HL-60 (cell line): ENCODE measurements at regions not wholly inside any gene's neighbourhood (a gene's known extent, or its start where the extent isn't known, plus 50 kb on each side); places are given as distances from the start of the nearest gene placed in this dataset.
A peak's percentile ranks its signal among the peaks of the same experiment; 100 is the strongest.
"Not testable (repeated sequence)": the region's sequence is repeated elsewhere in the genome, so short reads cannot be mapped to it uniquely, and the experiment has no call there.

Experiments
- DNase-seq, 2 experiments: peaks; one replicate each; pipeline ENCODE4 v3.0.0-alpha.2; 2010 to 2020; ENCODE audit warnings: low read depth in 1 of 2, low spot score in 1 of 2
- H3K27ac ChIP-seq: fragments of 250-450 bp; sonication (Bioruptor Pico); replicated peaks from 2 replicates; pipeline ENCODE4 v1.5.1; 2020; ENCODE audit warnings: mild to moderate bottlenecking, moderate library complexity
- H3K27me3 ChIP-seq: fragments of 250-450 bp; sonication (Bioruptor Pico); 2 replicates; pipeline ENCODE4 v1.5.1; 2021; ENCODE audit warnings: mild to moderate bottlenecking, moderate library complexity; ENCODE audit not compliant: insufficient read depth, poor library complexity, severe bottlenecking
- H3K4me3 ChIP-seq: replicated peaks from 2 replicates; pipeline ENCODE4 v1.5.1; 2011; ENCODE audit warnings: mild to moderate bottlenecking, control low read depth, low read length; ENCODE audit not compliant: insufficient read depth
- CTCF ChIP-seq: IDR thresholded peaks from one replicate; pipeline ENCODE4 v1.5.1; 2011; ENCODE audit warnings: low read length, control low read depth, inconsistent platforms; ENCODE audit not compliant: insufficient read depth
- GABPA ChIP-seq: IDR thresholded peaks from 2 replicates; pipeline ENCODE4 v1.6.1; 2012; ENCODE audit warnings: low read depth
- POLR2AphosphoS5 ChIP-seq: IDR thresholded peaks from 2 replicates; pipeline ENCODE4 v1.6.1; 2012; ENCODE audit warnings: low read depth
- REST ChIP-seq: IDR thresholded peaks from 2 replicates; pipeline ENCODE4 v1.6.1; 2012; ENCODE audit warnings: low read depth; ENCODE audit not compliant: insufficient replicate concordance
- SPI1 ChIP-seq: IDR thresholded peaks from 2 replicates; pipeline ENCODE4 v1.6.1; 2012; ENCODE audit warnings: low read depth, mild to moderate bottlenecking, borderline replicate concordance

- DNase-seq = no peak
- Histone ChIP-seq H3K27me3 (peaks cover 9% of the 10 kb centered on the region), H3K27ac (no peak overlapping the region), H3K4me3 (no peak overlapping the region)
- TF ChIP-seq POLR2AphosphoS5 (no peak), SPI1 (no peak), REST (no peak)
These were observed 86.1 kb upstream of the PRSS3 start for GRCh38 chr9:33709269-33709668.

- not testable (repeated sequence) for H3K27ac ChIP-seq, H3K27me3 ChIP-seq, H3K4me3 ChIP-seq, DNase-seq
These were observed 83.9 kb upstream of the PRSS3 start for GRCh38 chr9:33711418-33711817.

- H3K4me3 ChIP-seq = no peak overlapping the region
- no peak overlapping the region for H3K27ac ChIP-seq
- no peaks in the 10 kb centered on the region for H3K27me3 ChIP-seq
- TF ChIP-seq GABPA (no peak), POLR2AphosphoS5 (peak; percentile 27; the same call in 1 of the 2 replicates)
- DNase-seq = peak; percentile 49 to 96
These were observed 80.4 kb upstream of the PRSS3 start for GRCh38 chr9:33714989-33715388.

- DNase-seq = peak; percentile 14 to 53
- Histone ChIP-seq H3K27me3 (no peaks in the 10 kb centered on the region), H3K27ac (no peak overlapping the region), H3K4me3 (no peak overlapping the region)
- TF ChIP-seq POLR2AphosphoS5 = no peak
- no peak for TF ChIP-seq GABPA
- no peak for TF ChIP-seq CTCF
- no peak for TF ChIP-seq REST
- 0 out of 2 replicates have a peak, but pooled peaks have one; percentile 33 for TF ChIP-seq SPI1
These were observed 76.4 kb upstream of the PRSS3 start for GRCh38 chr9:33718987-33719386.

- no peak overlapping the region for H3K27ac ChIP-seq
- no peak overlapping the region for H3K4me3 ChIP-seq
- DNase-seq = peak in 1 of 2 experiments; percentile 29
These were observed 75.6 kb upstream of the PRSS3 start for GRCh38 chr9:33719581-33720374.

More at GRCh38 chr9:33719581-33720374, 75.6 kb upstream of the PRSS3 start:
- no peaks in the 10 kb centered on the region for H3K27me3 ChIP-seq
- TF ChIP-seq GABPA (no peak), POLR2AphosphoS5 (no peak), CTCF (no peak), SPI1 (no peak), REST (no peak)
